ENCODE measurements at regions not wholly inside any gene's neighbourhood (a gene's known extent, or its start where the extent isn't known, plus 50 kb on each side); places are given as distances from the start of the nearest gene placed in this dataset.
"Not testable (repeated sequence)": the region's sequence is repeated elsewhere in the genome, so short reads cannot be mapped to it uniquely, and the experiment has no call there.

- H3K4me1 ChIP-seq; intact Hi-C loops (cut with DNase I); H3K9me3 ChIP-seq; H3K27ac ChIP-seq; H3K27me3 ChIP-seq; DNase-seq; H3K4me3 ChIP-seq; H3K36me3 ChIP-seq: not testable (repeated sequence)
- WGBS, 2 donors, result no CpG with 5 or more reads among the region's 3 CpGs
Observed at GRCh38 chr2:109976319-109976718, 77.8 kb downstream of the LIMS3 start.

DNA sequence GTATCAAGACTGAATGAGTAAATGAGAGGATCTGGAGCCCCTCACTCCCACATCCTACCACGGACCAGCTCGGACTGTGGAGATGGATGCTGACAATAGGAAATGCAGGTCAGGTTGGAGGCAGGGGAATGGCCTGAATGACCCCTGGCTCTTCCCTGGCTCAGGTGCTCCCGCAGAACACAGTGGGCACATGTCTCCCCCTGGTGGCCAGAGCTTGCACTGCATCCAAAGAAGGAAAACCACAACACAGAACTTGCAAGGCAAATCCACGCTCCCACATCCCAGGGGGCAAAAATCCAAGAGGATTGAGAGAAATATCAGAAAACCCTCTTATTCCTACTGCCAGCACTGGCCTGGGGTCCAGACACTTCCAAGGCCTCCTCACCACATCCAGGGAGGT is 82.3 kb downstream of the LIMS3 start:
- H3K4me3 ChIP-seq; intact Hi-C loops (cut with DNase I); DNase-seq; H3K36me3 ChIP-seq; H3K27ac ChIP-seq; H3K27me3 ChIP-seq; H3K4me1 ChIP-seq; H3K9me3 ChIP-seq: not testable (repeated sequence)
- no CpG with 5 or more reads among the region's 4 CpGs for WGBS, 2 donors
- TF ChIP-seq, protein P1, sequence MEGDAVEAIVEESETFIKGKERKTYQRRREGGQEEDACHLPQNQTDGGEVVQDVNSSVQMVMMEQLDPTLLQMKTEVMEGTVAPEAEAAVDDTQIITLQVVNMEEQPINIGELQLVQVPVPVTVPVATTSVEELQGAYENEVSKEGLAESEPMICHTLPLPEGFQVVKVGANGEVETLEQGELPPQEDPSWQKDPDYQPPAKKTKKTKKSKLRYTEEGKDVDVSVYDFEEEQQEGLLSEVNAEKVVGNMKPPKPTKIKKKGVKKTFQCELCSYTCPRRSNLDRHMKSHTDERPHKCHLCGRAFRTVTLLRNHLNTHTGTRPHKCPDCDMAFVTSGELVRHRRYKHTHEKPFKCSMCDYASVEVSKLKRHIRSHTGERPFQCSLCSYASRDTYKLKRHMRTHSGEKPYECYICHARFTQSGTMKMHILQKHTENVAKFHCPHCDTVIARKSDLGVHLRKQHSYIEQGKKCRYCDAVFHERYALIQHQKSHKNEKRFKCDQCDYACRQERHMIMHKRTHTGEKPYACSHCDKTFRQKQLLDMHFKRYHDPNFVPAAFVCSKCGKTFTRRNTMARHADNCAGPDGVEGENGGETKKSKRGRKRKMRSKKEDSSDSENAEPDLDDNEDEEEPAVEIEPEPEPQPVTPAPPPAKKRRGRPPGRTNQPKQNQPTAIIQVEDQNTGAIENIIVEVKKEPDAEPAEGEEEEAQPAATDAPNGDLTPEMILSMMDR (IDR thresholded peaks at IDR 0.05), result peak in 1 of 6 experiments; percentile 6

DNA sequence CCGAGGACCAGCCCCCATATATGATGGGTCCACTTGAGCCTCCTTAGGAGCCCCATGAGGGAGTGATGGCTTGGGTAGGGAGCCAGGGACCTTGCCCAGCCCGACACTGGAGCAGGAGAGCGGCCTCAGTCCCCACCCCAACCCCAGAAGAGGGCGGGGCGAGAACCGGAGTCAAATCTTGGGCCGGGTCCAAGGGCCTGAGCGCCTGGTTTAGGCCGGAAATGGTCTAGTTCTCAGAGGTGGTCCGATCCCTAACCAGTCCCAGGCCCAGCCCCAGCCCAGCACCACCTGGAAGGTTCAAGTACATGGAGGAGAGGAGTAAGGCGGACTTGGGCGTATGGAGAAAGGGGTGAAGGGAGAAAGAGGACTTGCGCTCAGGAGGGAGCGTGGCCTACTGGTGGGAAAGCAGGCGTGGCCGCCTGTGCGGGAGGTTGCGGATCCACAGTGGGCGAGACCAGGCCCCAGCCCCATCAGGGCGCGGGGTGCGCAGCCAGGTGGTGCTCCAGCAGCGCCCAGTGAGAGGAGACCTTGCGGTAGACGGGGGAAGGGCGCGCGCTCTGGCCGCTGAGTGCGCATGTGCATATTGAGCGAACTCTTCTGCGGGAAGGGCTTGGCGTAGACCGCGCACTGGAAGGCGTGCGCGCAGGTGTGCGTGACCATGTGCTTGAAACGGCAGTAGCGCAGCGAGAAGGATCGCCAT is 88.1 kb downstream of the LIMS3 start:
- intact Hi-C loops (cut with DNase I); H3K27me3 ChIP-seq; H3K36me3 ChIP-seq; DNase-seq; H3K4me3 ChIP-seq; H3K4me1 ChIP-seq; H3K9me3 ChIP-seq; H3K27ac ChIP-seq: not testable (repeated sequence)
- no CpG with 5 or more reads among the region's 43 CpGs for WGBS, 2 donors

- DNase-seq; H3K27ac ChIP-seq; intact Hi-C loops (cut with DNase I); H3K36me3 ChIP-seq; H3K27me3 ChIP-seq; H3K9me3 ChIP-seq; H3K4me3 ChIP-seq; H3K4me1 ChIP-seq: not testable (repeated sequence)
- WGBS, 2 donors, result no CpG with 5 or more reads among the region's 22 CpGs
Observed at GRCh38 chr2:109987089-109987420, 88.6 kb downstream of the LIMS3 start.

- H3K36me3 ChIP-seq; H3K9me3 ChIP-seq; H3K4me1 ChIP-seq; intact Hi-C loops (cut with DNase I); H3K4me3 ChIP-seq; H3K27ac ChIP-seq; H3K27me3 ChIP-seq; DNase-seq: not testable (repeated sequence)
- WGBS, 2 donors, result no CpG with 5 or more reads among the region's 75 CpGs
Observed at GRCh38 chr2:109987458-109988345, 89.2 kb downstream of the LIMS3 start.

DNA sequence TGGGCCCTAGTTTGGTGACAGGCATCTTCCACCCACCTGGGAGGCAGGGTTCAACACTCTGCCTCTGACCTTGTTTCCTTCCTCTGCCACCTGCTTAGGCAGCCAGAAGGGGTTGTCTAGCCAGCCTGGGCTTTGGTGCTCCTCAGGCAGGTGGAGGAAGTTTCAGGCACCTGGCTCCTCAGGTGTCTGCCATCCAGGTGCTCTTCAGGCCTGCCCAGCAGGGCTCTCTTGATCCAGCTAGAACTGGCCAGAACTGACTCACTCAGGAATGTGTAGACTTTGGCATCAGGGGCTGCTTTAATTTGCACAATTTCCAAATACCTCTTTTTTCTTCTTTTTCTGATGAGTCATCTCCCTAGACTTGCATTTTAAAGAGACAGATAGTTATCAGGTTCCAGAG is 100.9 kb downstream of the LIMS3 start:
- H3K4me3 ChIP-seq; H3K27ac ChIP-seq; intact Hi-C loops (cut with DNase I); H3K36me3 ChIP-seq; DNase-seq; H3K4me1 ChIP-seq; H3K9me3 ChIP-seq; H3K27me3 ChIP-seq: not testable (repeated sequence)

- H3K4me3 ChIP-seq; DNase-seq; H3K9me3 ChIP-seq; H3K27ac ChIP-seq; H3K27me3 ChIP-seq; intact Hi-C loops (cut with DNase I); H3K36me3 ChIP-seq; H3K4me1 ChIP-seq: not testable (repeated sequence)
- WGBS, 2 donors, result no CpG with 5 or more reads among the region's 2 CpGs
Observed at GRCh38 chr2:110002502-110002901, 104.0 kb downstream of the LIMS3 start.

GRCh38 chr2:110013388-110013787 is 102.2 kb downstream of the MALL start:
- H3K4me1 ChIP-seq; H3K4me3 ChIP-seq; H3K9me3 ChIP-seq; H3K27me3 ChIP-seq; DNase-seq; H3K36me3 ChIP-seq; intact Hi-C loops (cut with DNase I); H3K27ac ChIP-seq: not testable (repeated sequence)
- WGBS, 2 donors, result no CpG with 5 or more reads among the region's 2 CpGs

GRCh38 chr2:110016381-110017092 is 99.1 kb downstream of the MALL start:
- H3K27ac ChIP-seq; H3K4me3 ChIP-seq; H3K9me3 ChIP-seq; DNase-seq; intact Hi-C loops (cut with DNase I); H3K36me3 ChIP-seq; H3K27me3 ChIP-seq; H3K4me1 ChIP-seq: not testable (repeated sequence)
- WGBS, 2 donors, result no CpG with 5 or more reads among the region's 5 CpGs

- H3K27me3 ChIP-seq; H3K4me1 ChIP-seq; H3K4me3 ChIP-seq; H3K36me3 ChIP-seq; intact Hi-C loops (cut with DNase I); H3K27ac ChIP-seq; DNase-seq; H3K9me3 ChIP-seq: not testable (repeated sequence)
Observed at GRCh38 chr2:110020269-110020668, 95.4 kb downstream of the MALL start.

- no CpG with 5 or more reads among the region's 9 CpGs for WGBS, 2 donors
- H3K4me1 ChIP-seq; H3K36me3 ChIP-seq; H3K27ac ChIP-seq; intact Hi-C loops (cut with DNase I); H3K9me3 ChIP-seq; H3K27me3 ChIP-seq; H3K4me3 ChIP-seq; DNase-seq: not testable (repeated sequence)
Observed at GRCh38 chr2:110022278-110022677, 93.3 kb downstream of the MALL start.

- H3K36me3 ChIP-seq; DNase-seq; H3K4me1 ChIP-seq; intact Hi-C loops (cut with DNase I); H3K27ac ChIP-seq; H3K9me3 ChIP-seq; H3K27me3 ChIP-seq; H3K4me3 ChIP-seq: not testable (repeated sequence)
- WGBS, 2 donors, result no CpG with 5 or more reads among the region's 8 CpGs
Observed at GRCh38 chr2:110026126-110026785, 89.4 kb downstream of the MALL start.

Measured in esophagus squamous epithelium (tissue), 5 donors.